MCF 10A (cell line): ENCODE measurements at regions not wholly inside any gene's neighbourhood (a gene's known extent, or its start where the extent isn't known, plus 50 kb on each side); places are given as distances from the start of the nearest gene placed in this dataset.

ENCODE experiments used
- BruUV-seq: library from RNA; stranded (reverse); fragments of 400-500 nt; replicated peaks from 2 replicates; lab custom pipeline; 2021; lab: Mats Ljungman, UMichigan
- CTCF ChIA-PET: fragments of 300-600 bp; sonication (Branson Sonifier 250); formaldehyde crosslinking; extraction: SDS; loops from one replicate; lab custom pipeline; 2021; ENCODE audit warnings: antibody characterized with exemption, inconsistent platforms; lab: Yijun Ruan, JAX
- POLR2A ChIA-PET: fragments of 300-600, 350-650 bp; sonication (Branson Sonifier 250); formaldehyde crosslinking; extraction: SDS; loops from one replicate; lab custom pipeline; 2020; ENCODE audit warnings: antibody characterized with exemption, inconsistent platforms; lab: Yijun Ruan, JAX
- DNase-seq: peaks from one replicate; pipeline ENCODE4 v3.0.0-alpha.2; 2018; ENCODE audit not compliant: unreplicated experiment
- H3K27ac Mint-ChIP-seq: one replicate; pipeline ENCODE4 v1.8.0; 2022; ENCODE audit warnings: mild to moderate bottlenecking, low read depth, mixed read lengths; ENCODE audit not compliant: unreplicated experiment
- H3K27me3 Mint-ChIP-seq: one replicate; pipeline ENCODE4 v1.8.0; 2022; ENCODE audit warnings: mixed read lengths; ENCODE audit not compliant: insufficient read depth, unreplicated experiment
- H3K36me3 Mint-ChIP-seq: one replicate; pipeline ENCODE4 v1.8.0; 2022; ENCODE audit warnings: mild to moderate bottlenecking, moderate library complexity, mixed read lengths; ENCODE audit not compliant: insufficient read depth, unreplicated experiment
- H3K4me1 Mint-ChIP-seq: one replicate; pipeline ENCODE4 v1.8.0; 2022; ENCODE audit warnings: mixed read lengths; ENCODE audit not compliant: insufficient read depth, unreplicated experiment
- H3K4me3 Mint-ChIP-seq: one replicate; pipeline ENCODE4 v1.8.0; 2022; ENCODE audit warnings: mild to moderate bottlenecking, moderate library complexity, mixed read lengths; ENCODE audit not compliant: unreplicated experiment
- H3K9me3 Mint-ChIP-seq: one replicate; pipeline ENCODE4 v1.8.0; 2022; ENCODE audit warnings: mixed read lengths; ENCODE audit not compliant: unreplicated experiment
- CTCF ChIP-seq: fragments of 200-600 bp; IDR thresholded peaks from one replicate; pipeline ENCODE4 v1.8.0; 2022; ENCODE audit warnings: antibody characterized with exemption, mild to moderate bottlenecking; ENCODE audit not compliant: unreplicated experiment
- intact Hi-C: fragments of 100-400 bp; cut with micrococcal nuclease; formaldehyde crosslinking; loops from 2 replicates; pipeline ENCODE4 v1.14.1; 2022

GRCh38 chr20:11034025-11034424, 360.2 kb upstream of the JAG1 start:
- DNase-seq = no peak
- TF ChIP-seq CTCF = no peak
- no peaks in the 10 kb centered on the region for H3K36me3 Mint-ChIP-seq
- H3K27me3 Mint-ChIP-seq = no peaks in the 10 kb centered on the region
- H3K4me3 Mint-ChIP-seq = no peak overlapping the region
- no peak overlapping the region for H3K27ac Mint-ChIP-seq
- ChIA-PET CTCF (no interaction called here), POLR2A (no interaction called here)
- no peaks in the 10 kb centered on the region for H3K4me1 Mint-ChIP-seq
- BruUV-seq = no TSS peak
- intact Hi-C loops = no loop called here
- peaks cover 10% of the 10 kb centered on the region for H3K9me3 Mint-ChIP-seq

GRCh38 chr20:11035211-11035610, 361.4 kb upstream of the JAG1 start:
- no peaks in the 10 kb centered on the region for H3K4me1 Mint-ChIP-seq

GRCh38 chr20:11041396-11041795, 367.6 kb upstream of the JAG1 start:
- intact Hi-C loops = no loop called here
- H3K27me3 Mint-ChIP-seq = no peaks in the 10 kb centered on the region
- H3K4me1 Mint-ChIP-seq = no peaks in the 10 kb centered on the region
- H3K27ac Mint-ChIP-seq = no peak overlapping the region
- H3K4me3 Mint-ChIP-seq = no peak overlapping the region
- POLR2A ChIA-PET = no interaction called here
- no TSS peak for BruUV-seq
- H3K9me3 Mint-ChIP-seq = no peaks in the 10 kb centered on the region
- TF ChIP-seq CTCF = no peak
- DNase-seq = peak; percentile 20
- CTCF ChIA-PET = no interaction called here
- no peaks in the 10 kb centered on the region for H3K36me3 Mint-ChIP-seq

More at GRCh38 chr20:11035211-11035610, 361.4 kb upstream of the JAG1 start:
- intact Hi-C loops = no loop called here
- H3K4me3 Mint-ChIP-seq = no peak overlapping the region
- ChIA-PET POLR2A (no interaction called here), CTCF (no interaction called here)
- no peak for DNase-seq
- no peak for TF ChIP-seq CTCF
- H3K9me3 Mint-ChIP-seq = peaks cover 10% of the 10 kb centered on the region
- no peaks in the 10 kb centered on the region for H3K36me3 Mint-ChIP-seq
- no peaks in the 10 kb centered on the region for H3K27me3 Mint-ChIP-seq
- H3K27ac Mint-ChIP-seq = no peak overlapping the region
- no TSS peak for BruUV-seq

- BruUV-seq = no TSS peak
- TF ChIP-seq CTCF = no peak
- H3K36me3 Mint-ChIP-seq = no peaks in the 10 kb centered on the region
- intact Hi-C loops = no loop called here
- H3K9me3 Mint-ChIP-seq = no peaks in the 10 kb centered on the region
- ChIA-PET POLR2A (no interaction called here), CTCF (interaction anchor here (1.0 kb wide), 1 partner anchor 49 kb away, joined by 3 read pairs; no protein-coding TSS in a partner anchor)
- H3K27ac Mint-ChIP-seq = no peak overlapping the region
- H3K4me3 Mint-ChIP-seq = no peak overlapping the region
- H3K4me1 Mint-ChIP-seq = no peaks in the 10 kb centered on the region
- H3K27me3 Mint-ChIP-seq = no peaks in the 10 kb centered on the region
- DNase-seq = no peak
These were observed 369.2 kb upstream of the JAG1 start for GRCh38 chr20:11043001-11043400.
